ENCODE measurements at regions not wholly inside any gene's neighbourhood (a gene's known extent, or its start where the extent isn't known, plus 50 kb on each side); places are given as distances from the start of the nearest gene placed in this dataset.

DNA sequence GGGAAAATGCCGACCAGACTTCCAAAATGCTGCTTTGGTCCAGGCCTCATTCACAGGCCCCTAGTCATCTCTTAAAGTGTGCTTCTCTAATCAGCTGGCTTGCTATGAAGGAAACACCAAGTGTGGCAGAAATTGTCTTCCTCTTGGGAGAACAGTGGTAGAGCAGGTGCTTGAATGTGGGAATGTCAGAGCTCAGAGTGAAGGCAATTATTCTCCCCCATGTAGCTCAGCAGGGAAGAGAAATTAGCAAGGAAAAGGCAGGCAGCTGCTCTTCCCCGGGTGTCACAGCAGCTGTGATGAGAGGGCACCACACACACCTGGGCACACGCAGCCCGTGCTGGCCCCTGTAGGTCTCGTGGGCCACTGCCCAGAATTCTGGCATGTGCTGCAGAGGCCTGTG lies 358.5 kb downstream of the WDR72 start:
- TF ChIP-seq CTCF (IDR thresholded peaks at IDR 0.05) (no peak), POLR2A (IDR thresholded peaks at IDR 0.05) (no peak)
